ENCODE measurements at regions not wholly inside any gene's neighbourhood (a gene's known extent, or its start where the extent isn't known, plus 50 kb on each side); places are given as distances from the start of the nearest gene placed in this dataset.
"Not testable (repeated sequence)": the region's sequence is repeated elsewhere in the genome, so short reads cannot be mapped to it uniquely, and the experiment has no call there.

DNA sequence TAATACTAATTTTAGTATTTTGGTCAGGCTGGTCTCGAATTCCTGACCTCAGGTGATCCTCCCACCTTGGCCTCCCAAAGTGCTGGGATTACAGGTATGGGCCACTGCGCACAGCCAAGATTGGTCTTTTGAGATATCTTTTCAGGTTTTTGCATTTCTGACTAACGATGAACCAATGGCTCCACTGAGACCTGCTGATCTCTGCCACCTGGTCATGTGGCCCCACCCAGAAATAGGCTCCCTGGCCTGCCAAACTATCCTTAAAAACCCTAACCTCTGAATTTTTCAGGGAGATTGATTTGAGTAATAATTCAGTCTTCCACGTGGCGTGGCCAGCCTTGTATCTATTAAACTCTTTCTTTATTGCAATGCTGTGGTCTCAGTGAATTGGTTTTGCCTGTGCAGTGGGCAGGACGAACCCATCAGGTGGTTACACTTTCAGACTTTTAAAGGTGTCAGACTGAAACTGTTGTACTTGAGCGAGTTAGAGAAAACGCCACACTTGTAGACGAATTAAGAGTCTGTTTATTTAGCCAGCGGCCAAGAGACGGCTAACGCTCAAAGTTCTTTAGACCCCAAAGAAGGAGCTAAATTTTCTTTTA, 85.8 kb upstream of the MSH6 start:
- BruUV-seq (replicated peaks) = no TSS peak

GRCh38 chr2:47696478-47696831, 86.5 kb upstream of the MSH6 start:
- Histone ChIP-seq H3K4me2 (ENCODE audit: low read length) (no peak overlapping the region), H3K9me3 (ENCODE audit: low read length) (no peaks in the 10 kb centered on the region), H3F3A (ENCODE audit: low read length, unreplicated experiment) (no peaks in the 10 kb centered on the region), H3K36me3 (ENCODE audit: low read depth, low read length) (no peaks in the 10 kb centered on the region), H3K9ac (ENCODE audit: low read length) (no peak overlapping the region), H3K79me2 (ENCODE audit: low read length) (no peaks in the 10 kb centered on the region), H3K27me3 (ENCODE audit: low read length) (no peaks in the 10 kb centered on the region), H3K27ac (ENCODE audit: low read length) (no peak overlapping the region), H2AFZ (ENCODE audit: low read length) (no peak overlapping the region), H3K9me2 (replicated peaks; ENCODE audit: low read length) (no peaks in the 10 kb centered on the region), H4K20me1 (ENCODE audit: low read length) (no peaks in the 10 kb centered on the region), H3K4me1 (ENCODE audit: insufficient read depth, low read length) (no peaks in the 10 kb centered on the region), H3K4me3 (ENCODE audit: low read length) (no peak overlapping the region)
- no peak for ATAC-seq
- CTCF ChIA-PET = no interaction called here
- POLR2A ChIA-PET (ENCODE audit: unreplicated experiment) = no interaction called here
- no TSS peak for BruUV-seq (replicated peaks)
- intact Hi-C loops (cut with micrococcal nuclease) = no loop called here
- DNase-seq = no peak
- TF ChIP-seq EZH2phosphoT487 (IDR thresholded peaks at IDR 0.05; ENCODE audit: borderline replicate concordance, low read length) = no peak
- TF ChIP-seq EZH2 (IDR thresholded peaks at IDR 0.05; ENCODE audit: low read length, unreplicated experiment) = no peak
- TF ChIP-seq, protein P1, sequence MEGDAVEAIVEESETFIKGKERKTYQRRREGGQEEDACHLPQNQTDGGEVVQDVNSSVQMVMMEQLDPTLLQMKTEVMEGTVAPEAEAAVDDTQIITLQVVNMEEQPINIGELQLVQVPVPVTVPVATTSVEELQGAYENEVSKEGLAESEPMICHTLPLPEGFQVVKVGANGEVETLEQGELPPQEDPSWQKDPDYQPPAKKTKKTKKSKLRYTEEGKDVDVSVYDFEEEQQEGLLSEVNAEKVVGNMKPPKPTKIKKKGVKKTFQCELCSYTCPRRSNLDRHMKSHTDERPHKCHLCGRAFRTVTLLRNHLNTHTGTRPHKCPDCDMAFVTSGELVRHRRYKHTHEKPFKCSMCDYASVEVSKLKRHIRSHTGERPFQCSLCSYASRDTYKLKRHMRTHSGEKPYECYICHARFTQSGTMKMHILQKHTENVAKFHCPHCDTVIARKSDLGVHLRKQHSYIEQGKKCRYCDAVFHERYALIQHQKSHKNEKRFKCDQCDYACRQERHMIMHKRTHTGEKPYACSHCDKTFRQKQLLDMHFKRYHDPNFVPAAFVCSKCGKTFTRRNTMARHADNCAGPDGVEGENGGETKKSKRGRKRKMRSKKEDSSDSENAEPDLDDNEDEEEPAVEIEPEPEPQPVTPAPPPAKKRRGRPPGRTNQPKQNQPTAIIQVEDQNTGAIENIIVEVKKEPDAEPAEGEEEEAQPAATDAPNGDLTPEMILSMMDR (conservative IDR thresholded peaks at IDR 0.05; ENCODE audit: low read depth, low read length) = no peak

More for the DNA sequence above, 85.8 kb upstream of the MSH6 start:
- no peaks in the 10 kb centered on the region for H4K20me1 ChIP-seq (ENCODE audit: low read length)
- no peaks in the 10 kb centered on the region for H3K36me3 ChIP-seq (ENCODE audit: low read depth, low read length)
- TF ChIP-seq EZH2phosphoT487 (IDR thresholded peaks at IDR 0.05; ENCODE audit: borderline replicate concordance, low read length) = no peak
- TF ChIP-seq, protein P1 (conservative IDR thresholded peaks at IDR 0.05; ENCODE audit: low read depth, low read length) = no peak
- TF ChIP-seq EZH2 (IDR thresholded peaks at IDR 0.05; ENCODE audit: low read length, unreplicated experiment) = no peak
- H3K27me3 ChIP-seq (ENCODE audit: low read length) = no peaks in the 10 kb centered on the region
- no peak overlapping the region for H3K4me2 ChIP-seq (ENCODE audit: low read length)
- H3K9ac ChIP-seq (ENCODE audit: low read length) = no peak overlapping the region
- intact Hi-C loops (cut with micrococcal nuclease) = no loop called here
- no peaks in the 10 kb centered on the region for H3K79me2 ChIP-seq (ENCODE audit: low read length)
- CTCF ChIA-PET = no interaction called here
- no peaks in the 10 kb centered on the region for H3K9me2 ChIP-seq (replicated peaks; ENCODE audit: low read length)
- no peaks in the 10 kb centered on the region for H3K4me1 ChIP-seq (ENCODE audit: insufficient read depth, low read length)
- DNase-seq = no peak
- H2AFZ ChIP-seq (ENCODE audit: low read length) = no peak overlapping the region
- ATAC-seq = no peak
- no peak overlapping the region for H3K4me3 ChIP-seq (ENCODE audit: low read length)
- no peaks in the 10 kb centered on the region for H3K9me3 ChIP-seq (ENCODE audit: low read length)
- H3K27ac ChIP-seq (ENCODE audit: low read length) = no peak overlapping the region
- H3F3A ChIP-seq (ENCODE audit: low read length, unreplicated experiment) = no peaks in the 10 kb centered on the region
- POLR2A ChIA-PET (ENCODE audit: unreplicated experiment) = no interaction called here

GRCh38 chr2:47695800-47696477, 87.0 kb upstream of the MSH6 start:
- DNase-seq = no peak
- no peaks in the 10 kb centered on the region for H3K4me1 ChIP-seq (ENCODE audit: insufficient read depth, low read length)
- no peaks in the 10 kb centered on the region for H3K27me3 ChIP-seq (ENCODE audit: low read length)
- H3F3A ChIP-seq (ENCODE audit: low read length, unreplicated experiment) = no peaks in the 10 kb centered on the region
- no peaks in the 10 kb centered on the region for H3K36me3 ChIP-seq (ENCODE audit: low read depth, low read length)
- H3K9ac ChIP-seq (ENCODE audit: low read length) = no peak overlapping the region
- ChIA-PET CTCF (no interaction called here), POLR2A (ENCODE audit: unreplicated experiment) (no interaction called here)
- H3K27ac ChIP-seq (ENCODE audit: low read length) = no peak overlapping the region
- H3K4me2 ChIP-seq (ENCODE audit: low read length) = no peak overlapping the region
- ATAC-seq = no peak
- TF ChIP-seq EZH2phosphoT487 (IDR thresholded peaks at IDR 0.05; ENCODE audit: borderline replicate concordance, low read length) (no peak), EZH2 (IDR thresholded peaks at IDR 0.05; ENCODE audit: low read length, unreplicated experiment) (no peak)
- TF ChIP-seq, protein P1 (conservative IDR thresholded peaks at IDR 0.05; ENCODE audit: low read depth, low read length) = no peak
- no peaks in the 10 kb centered on the region for H3K79me2 ChIP-seq (ENCODE audit: low read length)
- no peaks in the 10 kb centered on the region for H3K9me3 ChIP-seq (ENCODE audit: low read length)
- H3K9me2 ChIP-seq (replicated peaks; ENCODE audit: low read length) = no peaks in the 10 kb centered on the region
- H3K4me3 ChIP-seq (ENCODE audit: low read length) = no peak overlapping the region
- no peak overlapping the region for H2AFZ ChIP-seq (ENCODE audit: low read length)
- BruUV-seq (replicated peaks) = no TSS peak
- H4K20me1 ChIP-seq (ENCODE audit: low read length) = no peaks in the 10 kb centered on the region
- intact Hi-C loops (cut with micrococcal nuclease) = no loop called here

- H3K4me3 ChIP-seq (ENCODE audit: low read length); H3K79me2 ChIP-seq (ENCODE audit: low read length); H3K9me3 ChIP-seq (ENCODE audit: low read length); POLR2A ChIA-PET (ENCODE audit: unreplicated experiment); H3K27me3 ChIP-seq (ENCODE audit: low read length); H3K4me2 ChIP-seq (ENCODE audit: low read length); BruUV-seq (replicated peaks); H3K4me1 ChIP-seq (ENCODE audit: insufficient read depth, low read length); H3K36me3 ChIP-seq (ENCODE audit: low read depth, low read length); H2AFZ ChIP-seq (ENCODE audit: low read length); H4K20me1 ChIP-seq (ENCODE audit: low read length); H3K9ac ChIP-seq (ENCODE audit: low read length); DNase-seq; H3K27ac ChIP-seq (ENCODE audit: low read length); intact Hi-C loops (cut with micrococcal nuclease); H3F3A ChIP-seq (ENCODE audit: low read length, unreplicated experiment); ATAC-seq; CTCF ChIA-PET; H3K9me2 ChIP-seq (replicated peaks; ENCODE audit: low read length): not testable (repeated sequence)
These were observed 88.5 kb upstream of the MSH6 start for GRCh38 chr2:47694451-47694850.

All from PC-3 (cell line).